ENCODE measurements at regions not wholly inside any gene's neighbourhood (a gene's known extent, or its start where the extent isn't known, plus 50 kb on each side); places are given as distances from the start of the nearest gene placed in this dataset.

- DNase-seq = peak in 1 of 51 donors; percentile 30
Observed at GRCh38 chr2:139170406-139170805, 390.2 kb upstream of the NXPH2 start.

- no peak for DNase-seq
Observed at GRCh38 chr2:139165601-139166000, 385.4 kb upstream of the NXPH2 start.

- no peak for DNase-seq
Observed at GRCh38 chr2:139165041-139165440, 384.9 kb upstream of the NXPH2 start.

- no peak for DNase-seq
Observed at GRCh38 chr2:139162957-139163356, 382.8 kb upstream of the NXPH2 start.

GRCh38 chr2:139162456-139162855, 382.3 kb upstream of the NXPH2 start:
- no peak for DNase-seq

- DNase-seq = no peak
Observed at GRCh38 chr2:139160836-139161235, 380.6 kb upstream of the NXPH2 start.

- no peak for DNase-seq
Observed at GRCh38 chr2:139159177-139159576, 379.0 kb upstream of the NXPH2 start.

- no peak for DNase-seq
Observed at GRCh38 chr2:139156730-139157129, 376.5 kb upstream of the NXPH2 start.

- no peak for DNase-seq
Observed at GRCh38 chr2:139155991-139156390, 375.8 kb upstream of the NXPH2 start.

GRCh38 chr2:139142252-139142880, 362.2 kb upstream of the NXPH2 start:
- DNase-seq = no peak

GRCh38 chr2:139124271-139124670, 344.1 kb upstream of the NXPH2 start:
- DNase-seq = no peak

- DNase-seq = no peak
Observed at GRCh38 chr2:139123795-139124194, 343.6 kb upstream of the NXPH2 start.

GRCh38 chr2:139122711-139123158, 342.5 kb upstream of the NXPH2 start:
- DNase-seq = peak in 1 of 51 donors; percentile 1

- DNase-seq = no peak
Observed at GRCh38 chr2:139099721-139100120, 319.5 kb upstream of the NXPH2 start.

GRCh38 chr2:139098961-139099360, 318.8 kb upstream of the NXPH2 start:
- DNase-seq = no peak

- DNase-seq = no peak
Observed at GRCh38 chr2:139083121-139083520, 302.9 kb upstream of the NXPH2 start.

GRCh38 chr2:139080244-139080643, 300.1 kb upstream of the NXPH2 start:
- no peak for DNase-seq

GRCh38 chr2:139079311-139079710, 299.1 kb upstream of the NXPH2 start:
- DNase-seq = no peak

GRCh38 chr2:139078376-139078775, 298.2 kb upstream of the NXPH2 start:
- DNase-seq = no peak

- no peak for DNase-seq
Observed at GRCh38 chr2:139077099-139077737, 297.0 kb upstream of the NXPH2 start.

- DNase-seq = no peak
Observed at GRCh38 chr2:139067874-139068273, 287.7 kb upstream of the NXPH2 start.

GRCh38 chr2:139067072-139067471, 286.9 kb upstream of the NXPH2 start:
- no peak for DNase-seq

GRCh38 chr2:139064159-139064558, 284.0 kb upstream of the NXPH2 start:
- DNase-seq = no peak

- no peak for DNase-seq
Observed at GRCh38 chr2:139059617-139060016, 279.4 kb upstream of the NXPH2 start.
